Kidney epithelial cell (primary cell): ENCODE measurements at regions not wholly inside any gene's neighbourhood (a gene's known extent, or its start where the extent isn't known, plus 50 kb on each side); places are given as distances from the start of the nearest gene placed in this dataset.

Experiments used
- DNase-seq: peaks from one replicate; pipeline ENCODE4 v3.0.0-alpha.2; 2010; ENCODE audit warnings: low read depth
- H3K27me3 ChIP-seq: 2 replicates; pipeline ENCODE4 v1.6.0; 2011; ENCODE audit warnings: low read length; ENCODE audit not compliant: control insufficient read depth, insufficient read depth
- H3K36me3 ChIP-seq: 2 replicates; pipeline ENCODE4 v1.5.1; 2011; ENCODE audit warnings: low read length; ENCODE audit not compliant: control insufficient read depth, insufficient read depth
- H3K4me3 ChIP-seq: 2 replicates; pipeline ENCODE4 v1.5.1; 2011; ENCODE audit warnings: low read depth, mild to moderate bottlenecking, control low read depth, low read length
- TF ChIP-seq, protein P1 (sequence below): IDR thresholded peaks from 2 replicates; pipeline ENCODE4 v1.5.1; 2011; ENCODE audit warnings: mild to moderate bottlenecking, moderate library complexity, low read length, control low read depth, inconsistent platforms; ENCODE audit not compliant: insufficient read depth, poor library complexity, severe bottlenecking

GRCh38 chr1:80202118-80202517, 1195.6 kb upstream of the ADGRL4 start:
- Histone ChIP-seq H3K4me3 (no peak overlapping the region), H3K27me3 (no peaks in the 10 kb centered on the region), H3K36me3 (no peaks in the 10 kb centered on the region)
- no peak for DNase-seq
- TF ChIP-seq, protein P1, sequence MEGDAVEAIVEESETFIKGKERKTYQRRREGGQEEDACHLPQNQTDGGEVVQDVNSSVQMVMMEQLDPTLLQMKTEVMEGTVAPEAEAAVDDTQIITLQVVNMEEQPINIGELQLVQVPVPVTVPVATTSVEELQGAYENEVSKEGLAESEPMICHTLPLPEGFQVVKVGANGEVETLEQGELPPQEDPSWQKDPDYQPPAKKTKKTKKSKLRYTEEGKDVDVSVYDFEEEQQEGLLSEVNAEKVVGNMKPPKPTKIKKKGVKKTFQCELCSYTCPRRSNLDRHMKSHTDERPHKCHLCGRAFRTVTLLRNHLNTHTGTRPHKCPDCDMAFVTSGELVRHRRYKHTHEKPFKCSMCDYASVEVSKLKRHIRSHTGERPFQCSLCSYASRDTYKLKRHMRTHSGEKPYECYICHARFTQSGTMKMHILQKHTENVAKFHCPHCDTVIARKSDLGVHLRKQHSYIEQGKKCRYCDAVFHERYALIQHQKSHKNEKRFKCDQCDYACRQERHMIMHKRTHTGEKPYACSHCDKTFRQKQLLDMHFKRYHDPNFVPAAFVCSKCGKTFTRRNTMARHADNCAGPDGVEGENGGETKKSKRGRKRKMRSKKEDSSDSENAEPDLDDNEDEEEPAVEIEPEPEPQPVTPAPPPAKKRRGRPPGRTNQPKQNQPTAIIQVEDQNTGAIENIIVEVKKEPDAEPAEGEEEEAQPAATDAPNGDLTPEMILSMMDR = no peak

DNA sequence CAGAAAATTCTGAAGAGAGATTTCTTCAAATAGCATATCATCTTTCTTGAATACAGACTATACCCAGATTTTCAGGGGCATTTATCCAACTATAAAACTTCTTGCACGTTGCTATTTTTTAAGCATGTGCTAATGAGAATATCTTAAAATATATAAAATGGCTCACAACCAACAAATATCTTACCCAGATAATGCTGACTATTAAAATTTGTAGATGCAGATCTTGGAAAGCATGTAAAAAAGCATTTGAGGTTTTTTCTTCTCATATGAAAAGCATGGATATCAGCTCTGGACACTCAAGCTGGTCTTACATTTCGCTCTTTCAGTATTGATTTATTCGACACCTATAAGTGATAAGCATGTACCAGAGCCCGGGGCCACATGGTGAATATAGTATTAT, 1187.7 kb upstream of the ADGRL4 start:
- TF ChIP-seq, protein P1 = no peak
- Histone ChIP-seq H3K36me3 (no peaks in the 10 kb centered on the region), H3K27me3 (no peaks in the 10 kb centered on the region), H3K4me3 (no peak overlapping the region)
- DNase-seq = no peak

GRCh38 chr1:80181418-80181817, 1174.9 kb upstream of the ADGRL4 start:
- Histone ChIP-seq H3K36me3 (no peaks in the 10 kb centered on the region), H3K27me3 (no peaks in the 10 kb centered on the region), H3K4me3 (no peak overlapping the region)
- TF ChIP-seq, protein P1 = no peak
- no peak for DNase-seq

- H3K27me3 ChIP-seq = no peaks in the 10 kb centered on the region
- TF ChIP-seq, protein P1 = no peak
- DNase-seq = no peak
- no peak overlapping the region for H3K4me3 ChIP-seq
- H3K36me3 ChIP-seq = no peaks in the 10 kb centered on the region
Measured at GRCh38 chr1:80171631-80172030, 1165.1 kb upstream of the ADGRL4 start.

DNA sequence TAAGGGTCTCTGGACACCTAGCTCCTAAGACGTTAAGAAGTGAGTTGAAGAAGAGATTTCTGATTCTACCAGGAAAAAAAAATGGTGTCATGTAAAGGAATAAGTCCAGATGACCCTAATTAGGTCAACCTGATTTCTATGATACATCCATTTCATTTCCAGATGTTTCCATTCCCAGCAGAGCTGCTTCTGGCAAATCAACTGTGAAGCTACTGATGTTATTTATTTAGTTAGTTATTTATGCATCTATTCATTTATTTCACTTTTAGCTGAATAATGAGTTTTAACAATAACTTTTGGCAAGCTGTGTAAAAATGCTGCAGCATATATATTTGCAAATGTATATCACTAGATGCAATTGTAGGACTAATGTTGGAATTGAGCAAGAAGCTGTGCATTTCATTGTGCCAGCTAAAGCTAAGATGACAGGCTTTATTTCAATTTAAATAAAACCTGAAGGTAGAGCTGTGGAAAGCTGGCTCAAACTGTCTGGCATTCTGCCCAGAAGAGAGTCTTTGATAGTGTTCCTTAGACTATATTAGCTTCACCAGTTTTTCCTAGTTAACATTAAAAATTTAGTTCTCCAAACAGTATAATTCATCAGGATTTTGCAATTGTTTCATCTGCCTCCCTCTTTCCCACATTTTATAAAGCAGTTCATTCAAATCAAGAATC, 1164.4 kb upstream of the ADGRL4 start:
- TF ChIP-seq, protein P1 = no peak
- Histone ChIP-seq H3K36me3 (no peaks in the 10 kb centered on the region), H3K4me3 (no peak overlapping the region), H3K27me3 (no peaks in the 10 kb centered on the region)
- no peak for DNase-seq

DNA sequence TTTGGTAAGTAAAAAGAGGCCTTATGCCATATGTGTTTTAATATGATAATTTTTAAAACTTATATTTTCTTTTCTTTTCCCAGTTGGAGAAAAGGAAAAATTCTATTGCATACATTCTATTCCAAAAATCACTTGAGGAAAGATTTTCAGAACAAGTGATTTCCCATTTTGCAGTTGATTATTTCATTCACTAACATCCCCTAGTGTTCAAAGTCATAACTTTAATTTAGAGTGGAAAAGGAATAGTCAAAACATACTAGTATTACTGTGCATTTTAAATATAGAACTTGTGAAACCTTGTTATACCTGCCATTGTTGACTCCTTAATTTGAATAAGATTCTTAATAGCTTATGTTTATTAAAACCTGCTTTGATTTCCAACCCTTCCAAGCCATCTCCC, 1157.6 kb upstream of the ADGRL4 start:
- H3K27me3 ChIP-seq = no peaks in the 10 kb centered on the region
- no peak for DNase-seq
- H3K36me3 ChIP-seq = no peaks in the 10 kb centered on the region
- no peak overlapping the region for H3K4me3 ChIP-seq
- TF ChIP-seq, protein P1 = no peak
